Smooth muscle cell (in vitro differentiated cells): ENCODE measurements at regions not wholly inside any gene's neighbourhood (a gene's known extent, or its start where the extent isn't known, plus 50 kb on each side); places are given as distances from the start of the nearest gene placed in this dataset.

Experiments used
- DNase-seq: peaks from one replicate; lab custom pipeline; 2025; ENCODE audit not compliant: unreplicated experiment; lab: John Stamatoyannopoulos, UW
- H2AFZ ChIP-seq: fragments of 200-600 bp; sonication (generic); 2 replicates; pipeline ENCODE4 v1.6.0; 2016; ENCODE audit warnings: antibody characterized with exemption, low read depth, mild to moderate bottlenecking
- H3F3A ChIP-seq: fragments of 200-600 bp; sonication (generic); 2 replicates; pipeline ENCODE4 v1.6.0; 2017; ENCODE audit warnings: antibody characterized with exemption, low read depth
- H3K27ac ChIP-seq: fragments of 200-600 bp; sonication (generic); 2 replicates; pipeline ENCODE4 v1.5.1; 2016; ENCODE audit warnings: low read depth, mild to moderate bottlenecking
- H3K27me3 ChIP-seq: fragments of 200-600 bp; sonication (generic); 2 replicates; pipeline ENCODE4 v1.6.1; 2016; ENCODE audit warnings: low read depth, mild to moderate bottlenecking
- H3K36me3 ChIP-seq: fragments of 200-600 bp; sonication (generic); 2 replicates; pipeline ENCODE4 v1.5.1; 2016; ENCODE audit warnings: low read depth
- H3K4me1 ChIP-seq: fragments of 200-600 bp; sonication (generic); 2 replicates; pipeline ENCODE4 v1.5.1; 2016; ENCODE audit warnings: low read depth
- H3K4me2 ChIP-seq: fragments of 200-600 bp; sonication (generic); 2 replicates; pipeline ENCODE4 v1.6.0; 2016; ENCODE audit warnings: mild to moderate bottlenecking
- H3K4me3 ChIP-seq: fragments of 200-600 bp; sonication (generic); 2 replicates; pipeline ENCODE4 v1.5.1; 2016; ENCODE audit warnings: mild to moderate bottlenecking
- H3K79me2 ChIP-seq: fragments of 200-600 bp; sonication (generic); 2 replicates; pipeline ENCODE4 v1.6.0; 2016; ENCODE audit warnings: low read depth, mild to moderate bottlenecking
- H3K9ac ChIP-seq: fragments of 200-600 bp; sonication (generic); 2 replicates; pipeline ENCODE4 v1.6.0; 2016; ENCODE audit warnings: low read depth
- H3K9me3 ChIP-seq: fragments of 200-600 bp; sonication (generic); replicated peaks from 2 replicates; pipeline ENCODE4 v1.5.1; 2016; ENCODE audit warnings: low read depth
- H4K20me1 ChIP-seq: fragments of 200-600 bp; sonication (generic); 2 replicates; pipeline ENCODE4 v1.6.0; 2016; ENCODE audit warnings: low read depth
- CTCF ChIP-seq: fragments of 200-600 bp; sonication (generic); IDR thresholded peaks from 2 replicates; pipeline ENCODE4 v1.5.1; 2017; ENCODE audit warnings: borderline replicate concordance, mild to moderate bottlenecking, antibody characterized with exemption; ENCODE audit not compliant: insufficient read depth, poor library complexity, severe bottlenecking
- WGBS: methylation state at CpG from one replicate; pipeline ENCODE4 v1.1.7; 2016; ENCODE audit warnings: low lambda C conversion rate; 5-methylcytosine and 5-hydroxymethylcytosine counted together

- WGBS, result 96% methylated on average over 1 of the region's 1 CpG
- no peak for DNase-seq
- Histone ChIP-seq H3K36me3 (no peaks in the 10 kb centered on the region), H2AFZ (no peak overlapping the region), H3K4me2 (no peak overlapping the region), H3K79me2 (no peaks in the 10 kb centered on the region), H3F3A (no peaks in the 10 kb centered on the region), H3K9ac (no peak overlapping the region), H3K4me1 (no peaks in the 10 kb centered on the region), H3K27me3 (no peaks in the 10 kb centered on the region), H3K9me3 (no peaks in the 10 kb centered on the region), H4K20me1 (no peaks in the 10 kb centered on the region), H3K4me3 (no peak overlapping the region), H3K27ac (no peak overlapping the region)
- no peak for TF ChIP-seq CTCF
Observed at GRCh38 chr13:53379485-53379884, 350.9 kb downstream of the OLFM4 start.

GRCh38 chr13:53382008-53382407 is 353.4 kb downstream of the OLFM4 start:
- Histone ChIP-seq H3K9me3 (no peaks in the 10 kb centered on the region), H4K20me1 (no peaks in the 10 kb centered on the region), H3K36me3 (no peaks in the 10 kb centered on the region), H3K4me1 (no peaks in the 10 kb centered on the region), H3K27ac (no peak overlapping the region), H3K4me3 (no peak overlapping the region), H3K9ac (no peak overlapping the region), H2AFZ (no peak overlapping the region), H3K27me3 (no peaks in the 10 kb centered on the region), H3K4me2 (no peak overlapping the region), H3K79me2 (no peaks in the 10 kb centered on the region), H3F3A (no peaks in the 10 kb centered on the region)
- no peak for TF ChIP-seq CTCF
- 31% methylated on average over 3 of the region's 3 CpGs for WGBS
- no peak for DNase-seq

GRCh38 chr13:53398051-53398450 is 369.4 kb downstream of the OLFM4 start:
- H3K9ac ChIP-seq, result no peak overlapping the region
- no peaks in the 10 kb centered on the region for H3K36me3 ChIP-seq
- no peaks in the 10 kb centered on the region for H3K9me3 ChIP-seq
- no peaks in the 10 kb centered on the region for H3K27me3 ChIP-seq
- TF ChIP-seq CTCF, result no peak
- no peaks in the 10 kb centered on the region for H4K20me1 ChIP-seq
- H3K27ac ChIP-seq, result no peak overlapping the region
- no peaks in the 10 kb centered on the region for H3F3A ChIP-seq
- H3K4me1 ChIP-seq, result no peaks in the 10 kb centered on the region
- no peak for DNase-seq
- 87% methylated on average over 2 of the region's 2 CpGs for WGBS
- H2AFZ ChIP-seq, result no peak overlapping the region
- no peak overlapping the region for H3K4me3 ChIP-seq
- H3K79me2 ChIP-seq, result no peaks in the 10 kb centered on the region
- no peak overlapping the region for H3K4me2 ChIP-seq

- H3K36me3 ChIP-seq, result no peaks in the 10 kb centered on the region
- no peaks in the 10 kb centered on the region for H3K9me3 ChIP-seq
- TF ChIP-seq CTCF, result no peak
- H3K4me2 ChIP-seq, result no peak overlapping the region
- H2AFZ ChIP-seq, result no peak overlapping the region
- no peak for DNase-seq
- H3K79me2 ChIP-seq, result no peaks in the 10 kb centered on the region
- H3K9ac ChIP-seq, result no peak overlapping the region
- H4K20me1 ChIP-seq, result no peaks in the 10 kb centered on the region
- no peak overlapping the region for H3K4me3 ChIP-seq
- H3K4me1 ChIP-seq, result peaks cover 8% of the 10 kb centered on the region
- no peaks in the 10 kb centered on the region for H3F3A ChIP-seq
- no peak overlapping the region for H3K27ac ChIP-seq
- no peaks in the 10 kb centered on the region for H3K27me3 ChIP-seq
- WGBS, result 37% methylated on average over 8 of the region's 8 CpGs
Observed at GRCh38 chr13:53405616-53406015, 377.0 kb downstream of the OLFM4 start.
